ENCODE measurements at regions not wholly inside any gene's neighbourhood (a gene's known extent, or its start where the extent isn't known, plus 50 kb on each side); places are given as distances from the start of the nearest gene placed in this dataset.

- H3K36me3 ChIP-seq = no peaks in the 10 kb centered on the region
- H3K4me1 ChIP-seq = no peaks in the 10 kb centered on the region
- H3K4me3 ChIP-seq = no peak overlapping the region
- WGBS = 89% methylated on average over 12 of the region's 12 CpGs
- no peaks in the 10 kb centered on the region for H3K9me3 ChIP-seq
- no peak for DNase-seq (ENCODE audit: extremely low spot score)
- H3K27me3 ChIP-seq = no peaks in the 10 kb centered on the region
- TF ChIP-seq CTCF (IDR thresholded peaks at IDR 0.05) (no peak), POLR2AphosphoS5 (IDR thresholded peaks at IDR 0.05) (no peak), POLR2A (IDR thresholded peaks at IDR 0.05; ENCODE audit: low read depth) (no peak), EP300 (IDR thresholded peaks at IDR 0.05) (no peak)
- no peak overlapping the region for H3K27ac ChIP-seq (replicated peaks in 1 of 4)
- intact Hi-C loops (cut with DNase I) = loop anchor here (5.0 kb wide), 2 partner anchors 238 to 408 kb away; no protein-coding TSS in a partner anchor
Measured at GRCh38 chr16:11404603-11405002, 59.3 kb downstream of the RMI2 start.

- WGBS = 66% methylated on average over 11 of the region's 11 CpGs
- no peaks in the 10 kb centered on the region for H3K36me3 ChIP-seq
- no peak overlapping the region for H3K27ac ChIP-seq (replicated peaks in 1 of 4)
- H3K4me1 ChIP-seq = no peaks in the 10 kb centered on the region
- H3K27me3 ChIP-seq = no peaks in the 10 kb centered on the region
- no peaks in the 10 kb centered on the region for H3K9me3 ChIP-seq
- intact Hi-C loops (cut with DNase I) = loop anchor here (2.0 to 5.0 kb wide), 3 partner anchors 237 to 407 kb away; no protein-coding TSS in a partner anchor
- no peak for DNase-seq (ENCODE audit: extremely low spot score)
- H3K4me3 ChIP-seq = no peak overlapping the region
- TF ChIP-seq CTCF (IDR thresholded peaks at IDR 0.05) = peak; percentile 20 to 51 (median 30)
- no peak for TF ChIP-seq POLR2AphosphoS5 (IDR thresholded peaks at IDR 0.05)
Measured at GRCh38 chr16:11405331-11406176, 60.3 kb downstream of the RMI2 start.

GRCh38 chr16:11406177-11406560 is 60.9 kb downstream of the RMI2 start:
- intact Hi-C loops (cut with DNase I) = loop anchor here (2.0 to 5.0 kb wide), 3 partner anchors 236 to 406 kb away; no protein-coding TSS in a partner anchor
- H3K4me1 ChIP-seq = no peaks in the 10 kb centered on the region
- H3K27ac ChIP-seq (replicated peaks in 1 of 4) = no peak overlapping the region
- DNase-seq (ENCODE audit: extremely low spot score) = no peak
- no peaks in the 10 kb centered on the region for H3K9me3 ChIP-seq
- WGBS = 98% methylated on average over 6 of the region's 6 CpGs
- H3K4me3 ChIP-seq = no peak overlapping the region
- TF ChIP-seq POLR2A (IDR thresholded peaks at IDR 0.05; ENCODE audit: low read depth) (no peak), EP300 (IDR thresholded peaks at IDR 0.05) (no peak), CTCF (IDR thresholded peaks at IDR 0.05) (no peak), POLR2AphosphoS5 (IDR thresholded peaks at IDR 0.05) (no peak)
- H3K36me3 ChIP-seq = no peaks in the 10 kb centered on the region
- no peaks in the 10 kb centered on the region for H3K27me3 ChIP-seq

- 88% methylated on average over 17 of the region's 17 CpGs for WGBS
Measured at GRCh38 chr16:11407047-11407982, 62.1 kb downstream of the RMI2 start.

More at GRCh38 chr16:11407047-11407982, 62.1 kb downstream of the RMI2 start:
- DNase-seq (ENCODE audit: extremely low spot score) = no peak
- Histone ChIP-seq H3K4me3 (no peak overlapping the region), H3K27ac (replicated peaks in 1 of 4) (no peak overlapping the region), H3K36me3 (no peaks in the 10 kb centered on the region), H3K4me1 (no peaks in the 10 kb centered on the region), H3K27me3 (no peaks in the 10 kb centered on the region), H3K9me3 (no peaks in the 10 kb centered on the region)
- TF ChIP-seq POLR2A (IDR thresholded peaks at IDR 0.05; ENCODE audit: low read depth) (no peak), EP300 (IDR thresholded peaks at IDR 0.05) (no peak), CTCF (IDR thresholded peaks at IDR 0.05) (peak; percentile 53 to 74 (median 59)), POLR2AphosphoS5 (IDR thresholded peaks at IDR 0.05) (peak in 1 of 2 donors; percentile 12)
- intact Hi-C loops (cut with DNase I) = loop anchor here (2.0 to 5.0 kb wide), 3 partner anchors 235 to 405 kb away; no protein-coding TSS in a partner anchor

All from esophagus muscularis mucosa (tissue), 4 donors.